KMS-11 (cell line): ENCODE measurements at regions not wholly inside any gene's neighbourhood (a gene's known extent, or its start where the extent isn't known, plus 50 kb on each side); places are given as distances from the start of the nearest gene placed in this dataset.

Experiments
- H2AFZ ChIP-seq: fragments of 200-600 bp; sonication (generic); 2 replicates; pipeline ENCODE4 v1.6.1; 2016; ENCODE audit warnings: antibody characterized with exemption, mixed run types, low read depth
- H3K27ac ChIP-seq: fragments of 200-600 bp; sonication (generic); 2 replicates; pipeline ENCODE4 v1.6.1; 2016; ENCODE audit warnings: mild to moderate bottlenecking, mixed run types
- H3K27me3 ChIP-seq: fragments of 200-600 bp; sonication (generic); 2 replicates; pipeline ENCODE4 v1.6.1; 2017; ENCODE audit warnings: mild to moderate bottlenecking, low read depth, mixed run types, moderate library complexity; ENCODE audit not compliant: insufficient read depth
- H3K36me3 ChIP-seq: fragments of 200-600 bp; sonication (generic); 2 replicates; pipeline ENCODE4 v1.6.1; 2017; ENCODE audit warnings: mild to moderate bottlenecking, mixed run types; ENCODE audit not compliant: insufficient read depth
- H3K4me1 ChIP-seq: fragments of 200-600 bp; sonication (generic); 2 replicates; pipeline ENCODE4 v1.6.1; 2016; ENCODE audit warnings: mild to moderate bottlenecking, low read depth, mixed run types; ENCODE audit not compliant: poor library complexity, severe bottlenecking
- H3K4me2 ChIP-seq: fragments of 200-600 bp; sonication (generic); 2 replicates; pipeline ENCODE4 v1.7.0; 2016; ENCODE audit warnings: mild to moderate bottlenecking, mixed run types
- H3K4me3 ChIP-seq: fragments of 200-600 bp; sonication (generic); IDR thresholded peaks from 2 replicates; pipeline ENCODE4 v1.6.1; 2017; ENCODE audit warnings: low read depth, low read length, mixed read lengths; ENCODE audit not compliant: insufficient read depth
- H3K79me2 ChIP-seq: fragments of 200-600 bp; sonication (generic); 2 replicates; pipeline ENCODE4 v1.6.1; 2016; ENCODE audit warnings: low read depth, mixed run types; ENCODE audit not compliant: insufficient read depth
- H3K9ac ChIP-seq: fragments of 200-600 bp; sonication (generic); 2 replicates; pipeline ENCODE4 v1.6.1; 2016; ENCODE audit warnings: mild to moderate bottlenecking, mixed run types
- H4K20me1 ChIP-seq: fragments of 200-600 bp; sonication (generic); 2 replicates; pipeline ENCODE4 v1.6.1; 2016; ENCODE audit warnings: mild to moderate bottlenecking, mixed run types; ENCODE audit not compliant: insufficient read depth
- CTCF ChIP-seq: fragments of 200-600 bp; sonication (generic); conservative IDR thresholded peaks from 2 replicates; pipeline ENCODE4 v1.6.1; 2017; ENCODE audit warnings: low read depth, mild to moderate bottlenecking, antibody characterized with exemption, low read length, moderate library complexity, mixed read lengths

GRCh38 chr11:122368796-122369195 is 252.8 kb upstream of the BLID start:
- Histone ChIP-seq H3K4me1 (no peaks in the 10 kb centered on the region), H3K27ac (no peak overlapping the region), H2AFZ (no peak overlapping the region), H4K20me1 (no peaks in the 10 kb centered on the region), H3K36me3 (no peaks in the 10 kb centered on the region), H3K27me3 (no peaks in the 10 kb centered on the region), H3K9ac (no peak overlapping the region), H3K4me2 (no peak overlapping the region), H3K4me3 (no peak overlapping the region), H3K79me2 (no peaks in the 10 kb centered on the region)
- TF ChIP-seq CTCF, result no peak

GRCh38 chr11:122367809-122368231 is 251.8 kb upstream of the BLID start:
- Histone ChIP-seq H3K4me1 (no peaks in the 10 kb centered on the region), H4K20me1 (no peaks in the 10 kb centered on the region), H3K79me2 (no peaks in the 10 kb centered on the region), H2AFZ (no peak overlapping the region), H3K27ac (no peak overlapping the region), H3K36me3 (no peaks in the 10 kb centered on the region), H3K27me3 (no peaks in the 10 kb centered on the region), H3K4me3 (no peak overlapping the region), H3K4me2 (no peak overlapping the region), H3K9ac (no peak overlapping the region)
- no peak for TF ChIP-seq CTCF

GRCh38 chr11:122365610-122366360 is 249.8 kb upstream of the BLID start:
- no peak overlapping the region for H2AFZ ChIP-seq
- TF ChIP-seq CTCF, result no peak

GRCh38 chr11:122363296-122363695 is 247.3 kb upstream of the BLID start:
- TF ChIP-seq CTCF, result no peak
- H3K27me3 ChIP-seq, result no peaks in the 10 kb centered on the region
- H3K27ac ChIP-seq, result no peak overlapping the region
- no peaks in the 10 kb centered on the region for H4K20me1 ChIP-seq
- H2AFZ ChIP-seq, result no peak overlapping the region
- H3K4me3 ChIP-seq, result no peak overlapping the region
- no peak overlapping the region for H3K9ac ChIP-seq
- H3K4me1 ChIP-seq, result no peaks in the 10 kb centered on the region
- H3K36me3 ChIP-seq, result no peaks in the 10 kb centered on the region
- H3K4me2 ChIP-seq, result no peak overlapping the region
- H3K79me2 ChIP-seq, result no peaks in the 10 kb centered on the region

More at GRCh38 chr11:122365610-122366360, 249.8 kb upstream of the BLID start:
- no peaks in the 10 kb centered on the region for H3K4me1 ChIP-seq
- no peaks in the 10 kb centered on the region for H3K79me2 ChIP-seq
- H3K27me3 ChIP-seq, result no peaks in the 10 kb centered on the region
- no peaks in the 10 kb centered on the region for H4K20me1 ChIP-seq
- H3K9ac ChIP-seq, result no peak overlapping the region
- H3K4me2 ChIP-seq, result no peak overlapping the region
- H3K36me3 ChIP-seq, result no peaks in the 10 kb centered on the region
- no peak overlapping the region for H3K27ac ChIP-seq
- no peak overlapping the region for H3K4me3 ChIP-seq
